IMR-90 (cell line): ENCODE measurements at regions not wholly inside any gene's neighbourhood (a gene's known extent, or its start where the extent isn't known, plus 50 kb on each side); places are given as distances from the start of the nearest gene placed in this dataset.

Experiments used
- ATAC-seq: fragments of 200-7000 bp; cut with Tn5 transposase; 2 replicates; pipeline ENCODE4 v1.9.1; 2020; ENCODE audit warnings: low read depth, mild to moderate bottlenecking, moderate library complexity
- BruUV-seq: library from RNA; stranded (reverse); fragments of 400-500 nt; replicated peaks from 2 replicates; lab custom pipeline; 2021; lab: Mats Ljungman, UMichigan
- CTCF ChIA-PET: fragments of 300-600 bp; formaldehyde crosslinking; extraction: SDS; loops from one replicate; lab custom pipeline; 2021; ENCODE audit warnings: antibody characterized with exemption; lab: Yijun Ruan, JAX
- POLR2A ChIA-PET: fragments of 300-600 bp; sonication (Branson Sonifier 250); formaldehyde crosslinking; loops from one replicate; lab custom pipeline; 2022; ENCODE audit warnings: antibody characterized with exemption; ENCODE audit not compliant: unreplicated experiment; lab: Charles Lee
- DNase-seq: peaks from one replicate; pipeline ENCODE4 v3.0.0; 2013
- H2AFZ ChIP-seq: replicated peaks from 2 replicates; pipeline ENCODE3; 2013; ENCODE audit warnings: low read length, mild to moderate bottlenecking; ENCODE audit not compliant: poor library complexity
- H2AK5ac ChIP-seq: 2 replicates; pipeline ENCODE4 v1.6.1; 2013; ENCODE audit warnings: low read depth, low read length, inconsistent platforms
- H2AK9ac ChIP-seq: replicated peaks from 2 replicates; pipeline ENCODE3; 2013; ENCODE audit warnings: mild to moderate bottlenecking, low read depth, low read length, moderate library complexity; ENCODE audit not compliant: poor library complexity
- H2BK120ac ChIP-seq: 2 replicates; pipeline ENCODE4 v1.6.1; 2013; ENCODE audit warnings: low read depth, low read length, inconsistent platforms
- H2BK15ac ChIP-seq: 3 replicates; pipeline ENCODE4 v1.6.1; 2013; ENCODE audit warnings: low read depth, low read length, inconsistent platforms
- H2BK20ac ChIP-seq: 2 replicates; pipeline ENCODE4 v1.6.1; 2013; ENCODE audit warnings: low read depth, mild to moderate bottlenecking, inconsistent platforms, low read length, moderate library complexity
- H2BK5ac ChIP-seq: 2 replicates; pipeline ENCODE4 v1.6.1; 2013; ENCODE audit warnings: mild to moderate bottlenecking, low read depth, low read length, inconsistent platforms; ENCODE audit not compliant: poor library complexity, severe bottlenecking
- H3K14ac ChIP-seq: replicated peaks from 2 replicates; pipeline ENCODE4 v1.6.1; 2013; ENCODE audit warnings: low read depth, low read length, inconsistent platforms
- H3K18ac ChIP-seq: 2 replicates; pipeline ENCODE4 v1.6.1; 2013; ENCODE audit warnings: low read depth, low read length, control low read depth
- H3K23ac ChIP-seq: 2 replicates; pipeline ENCODE4 v1.6.1; 2013; ENCODE audit warnings: low read depth, low read length, inconsistent platforms
- H3K27ac ChIP-seq: 2 replicates; pipeline ENCODE4 v1.5.1; 2013; ENCODE audit warnings: mild to moderate bottlenecking, control low read depth, low read length; ENCODE audit not compliant: insufficient read depth
- H3K27me3 ChIP-seq: 2 replicates; pipeline ENCODE4 v1.6.1; 2013; ENCODE audit warnings: low read length; ENCODE audit not compliant: control insufficient read depth, insufficient read depth
- H3K36me3 ChIP-seq: 2 replicates; pipeline ENCODE4 v1.6.1; 2013; ENCODE audit warnings: low read length, mixed read lengths; ENCODE audit not compliant: control insufficient read depth, insufficient read depth
- H3K4ac ChIP-seq: 2 replicates; pipeline ENCODE4 v1.6.1; 2013; ENCODE audit warnings: low read depth, low read length, inconsistent platforms
- H3K4me1 ChIP-seq: 2 replicates; pipeline ENCODE4 v1.6.1; 2013; ENCODE audit warnings: low read length, mixed read lengths; ENCODE audit not compliant: control insufficient read depth, insufficient read depth
- H3K4me2 ChIP-seq: 2 replicates; pipeline ENCODE4 v1.6.1; 2013; ENCODE audit warnings: low read depth, mild to moderate bottlenecking, control low read depth, low read length, moderate library complexity
- H3K4me3 ChIP-seq: 2 replicates; pipeline ENCODE4 v1.5.1; 2013; ENCODE audit warnings: low read depth, mild to moderate bottlenecking, control low read depth, low read length, moderate library complexity; ENCODE audit not compliant: insufficient read depth
- H3K56ac ChIP-seq: 2 replicates; pipeline ENCODE4 v1.6.1; 2013; ENCODE audit warnings: low read length, inconsistent platforms; ENCODE audit not compliant: insufficient read depth; ENCODE audit errors: extremely low read depth
- H3K79me1 ChIP-seq, 2 experiments: 2 replicates each; pipeline ENCODE4 v1.6.1; 2013; ENCODE audit warnings: low read length in 2 of 2, inconsistent platforms in 1 of 2, low read depth in 1 of 2
- H3K9ac ChIP-seq: 2 replicates; pipeline ENCODE4 v1.6.1; 2013; ENCODE audit warnings: low read depth, low read length, control low read depth
- H3K9me1 ChIP-seq: 2 replicates; pipeline ENCODE4 v1.6.1; 2013; ENCODE audit warnings: low read length, inconsistent platforms; ENCODE audit not compliant: insufficient read depth
- H3K9me3 ChIP-seq: 2 replicates; pipeline ENCODE4 v1.6.1; 2013; ENCODE audit warnings: low read length; ENCODE audit not compliant: control insufficient read depth, insufficient read depth
- H4K20me1 ChIP-seq: 2 replicates; pipeline ENCODE4 v1.6.1; 2013; ENCODE audit warnings: low read length, inconsistent platforms; ENCODE audit not compliant: insufficient read depth
- H4K5ac ChIP-seq: 2 replicates; pipeline ENCODE4 v1.6.1; 2013; ENCODE audit warnings: mild to moderate bottlenecking, low read depth, low read length, control low read depth
- H4K8ac ChIP-seq, 2 experiments: 2 replicates each; pipeline ENCODE4 v1.6.1; 2013; ENCODE audit warnings: low read depth in 2 of 2, low read length in 2 of 2, control low read depth in 1 of 2, inconsistent platforms in 1 of 2
- H4K91ac ChIP-seq: 2 replicates; pipeline ENCODE4 v1.6.1; 2013; ENCODE audit warnings: low read depth, low read length, inconsistent platforms; ENCODE audit not compliant: insufficient read depth
- BHLHE40 ChIP-seq: fragments of 150-350 bp; IDR thresholded peaks from 2 replicates; pipeline ENCODE4 v1.6.1; 2016; ENCODE audit warnings: mild to moderate bottlenecking, low read depth, low read length
- CEBPB ChIP-seq: IDR thresholded peaks from 2 replicates; pipeline ENCODE4 v1.6.1; 2012; ENCODE audit warnings: low read depth, low read length, improper control_type of control experiment
- CHD1 ChIP-seq: IDR thresholded peaks from 2 replicates; pipeline ENCODE4 v1.6.1; 2012; ENCODE audit warnings: low read depth, low read length, improper control_type of control experiment
- FOS ChIP-seq: fragments of 150-350 bp; IDR thresholded peaks from 2 replicates; pipeline ENCODE4 v1.6.1; 2016; ENCODE audit warnings: low read depth, low read length
- MAFK ChIP-seq: IDR thresholded peaks from 2 replicates; pipeline ENCODE4 v1.6.1; 2012; ENCODE audit warnings: low read depth, low read length, improper control_type of control experiment
- MAZ ChIP-seq: IDR thresholded peaks from 2 replicates; pipeline ENCODE4 v1.6.1; 2012; ENCODE audit warnings: low read depth, mild to moderate bottlenecking, low read length, improper control_type of control experiment, moderate library complexity, borderline replicate concordance
- MXI1 ChIP-seq: IDR thresholded peaks from 2 replicates; pipeline ENCODE4 v1.6.1; 2012; ENCODE audit warnings: low read depth, mild to moderate bottlenecking, low read length, moderate library complexity, borderline replicate concordance
- NFE2L2 ChIP-seq: fragments of 150-350 bp; IDR thresholded peaks from 2 replicates; pipeline ENCODE4 v1.6.1; 2016; ENCODE audit warnings: low read depth, mild to moderate bottlenecking, low read length
- POLR2A ChIP-seq: IDR thresholded peaks from 2 replicates; pipeline ENCODE4 v1.6.1; 2012; ENCODE audit warnings: mild to moderate bottlenecking, low read depth, low read length
- RAD21 ChIP-seq: IDR thresholded peaks from 2 replicates; pipeline ENCODE4 v1.6.1; 2012; ENCODE audit warnings: low read length, improper control_type of control experiment
- RCOR1 ChIP-seq: IDR thresholded peaks from 2 replicates; pipeline ENCODE4 v1.6.1; 2012; ENCODE audit warnings: mild to moderate bottlenecking, low read length, improper control_type of control experiment; ENCODE audit not compliant: insufficient replicate concordance
- RFX5 ChIP-seq: IDR thresholded peaks from 2 replicates; pipeline ENCODE4 v1.8.0; 2012; ENCODE audit warnings: low read depth, mild to moderate bottlenecking, low read length, moderate library complexity
- SMC3 ChIP-seq: fragments of 150-350 bp; IDR thresholded peaks from 2 replicates; pipeline ENCODE4 v1.6.1; 2016; ENCODE audit warnings: low read depth, mild to moderate bottlenecking, antibody characterized with exemption, low read length, moderate library complexity
- WGBS, 2 experiments: methylation state at CpG; one replicate each; pipeline versions ENCODE4 v1.1.5 to v1.1.7; 2013; ENCODE audit warnings: missing lambda C conversion rate in 2 of 2; ENCODE audit not compliant: insufficient read length in 1 of 2; ENCODE audit errors: extremely low coverage in 2 of 2; 5-methylcytosine and 5-hydroxymethylcytosine counted together
- dilution Hi-C: fragments of 300-500 bp; cut with HindIII; formaldehyde crosslinking; loops from one replicate; pipeline ENCODE4 v1.14.3; 2018; ENCODE audit warnings: low sequenced_read_pairs; ENCODE audit not compliant: unreplicated experiment
- in situ Hi-C: fragments of 300-500 bp; cut with MboI; formaldehyde crosslinking; loops from 3 replicates; pipeline ENCODE4 v1.14.3; 2019; ENCODE audit warnings: low sequenced_read_pairs, inconsistent platforms, mixed read lengths
- intact Hi-C: fragments of 100-400 bp; cut with micrococcal nuclease; formaldehyde crosslinking; loops from 2 replicates; pipeline ENCODE4 v1.10.0; 2022
- TF ChIP-seq, protein P1 (sequence below): fragments of 150-350 bp; IDR thresholded peaks from 2 replicates; pipeline ENCODE4 v1.6.1; 2017; ENCODE audit warnings: mild to moderate bottlenecking, antibody characterized with exemption, low read length, low read depth
- TF ChIP-seq, protein P2 (sequence below): fragments of 150-350 bp; IDR thresholded peaks from 2 replicates; pipeline ENCODE4 v1.6.1; 2016; ENCODE audit warnings: low read depth, mild to moderate bottlenecking, low read length, moderate library complexity, borderline replicate concordance
- TF ChIP-seq, protein P3 (sequence below): conservative IDR thresholded peaks from 2 replicates; pipeline ENCODE4 v1.5.1; 2012; ENCODE audit warnings: mild to moderate bottlenecking, low read depth, low read length, improper control_type of control experiment

DNA sequence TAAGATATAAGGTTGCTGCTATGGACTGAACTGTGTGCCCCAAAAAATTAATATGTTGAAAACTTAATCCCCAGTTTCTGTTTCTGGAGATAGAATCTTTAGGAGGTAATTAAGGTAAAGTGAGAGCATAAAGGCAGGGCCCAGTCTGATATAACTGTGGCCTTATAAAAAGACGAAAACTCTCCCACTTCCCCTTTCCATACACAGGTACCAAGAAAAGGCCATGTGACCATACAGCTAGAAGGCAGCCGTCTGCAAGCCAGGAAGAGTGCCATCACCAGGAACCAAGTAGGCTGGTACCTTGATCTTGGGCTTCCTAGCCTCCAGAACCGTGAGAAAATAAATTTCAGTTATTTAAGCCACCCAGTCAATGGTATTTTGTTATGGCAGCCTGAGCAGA, 550.3 kb downstream of the SMARCA1 start:
- dilution Hi-C loops: no loop called here
- H4K5ac ChIP-seq: no peak overlapping the region
- no peak overlapping the region for H4K91ac ChIP-seq
- H3K14ac ChIP-seq: no peak overlapping the region
- no peak overlapping the region for H2BK20ac ChIP-seq
- intact Hi-C loops: no loop called here
- no peak overlapping the region for H3K18ac ChIP-seq
- H2BK120ac ChIP-seq: no peak overlapping the region
- H3K27ac ChIP-seq: no peak overlapping the region
- H2AK9ac ChIP-seq: no peak overlapping the region
- ChIA-PET CTCF (no interaction called here), POLR2A (no interaction called here)
- H3K9me1 ChIP-seq: no peaks in the 10 kb centered on the region
- H4K8ac ChIP-seq: no peak overlapping the region
- in situ Hi-C loops: no loop called here
- H2AK5ac ChIP-seq: no peak overlapping the region
- H3K36me3 ChIP-seq: no peaks in the 10 kb centered on the region
- H3K9ac ChIP-seq: no peak overlapping the region
- no peaks in the 10 kb centered on the region for H3K79me1 ChIP-seq
- H3K4me1 ChIP-seq: no peaks in the 10 kb centered on the region
- BruUV-seq: no TSS peak
- no peak overlapping the region for H3K4ac ChIP-seq
- H3K4me3 ChIP-seq: no peak overlapping the region
- ATAC-seq (no peak), DNase-seq (no peak)
- no peak overlapping the region for H3K4me2 ChIP-seq
- no peak overlapping the region for H2BK15ac ChIP-seq
- no peak overlapping the region for H2AFZ ChIP-seq
- no peaks in the 10 kb centered on the region for H4K20me1 ChIP-seq
- TF ChIP-seq RFX5: no peak
- no peak for TF ChIP-seq RCOR1
- TF ChIP-seq MXI1: no peak
- TF ChIP-seq SMC3: no peak
- TF ChIP-seq CHD1: no peak
- no peak for TF ChIP-seq RAD21
- TF ChIP-seq BHLHE40: no peak
- TF ChIP-seq, protein P1, sequence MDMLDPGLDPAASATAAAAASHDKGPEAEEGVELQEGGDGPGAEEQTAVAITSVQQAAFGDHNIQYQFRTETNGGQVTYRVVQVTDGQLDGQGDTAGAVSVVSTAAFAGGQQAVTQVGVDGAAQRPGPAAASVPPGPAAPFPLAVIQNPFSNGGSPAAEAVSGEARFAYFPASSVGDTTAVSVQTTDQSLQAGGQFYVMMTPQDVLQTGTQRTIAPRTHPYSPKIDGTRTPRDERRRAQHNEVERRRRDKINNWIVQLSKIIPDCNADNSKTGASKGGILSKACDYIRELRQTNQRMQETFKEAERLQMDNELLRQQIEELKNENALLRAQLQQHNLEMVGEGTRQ: no peak
- TF ChIP-seq CEBPB: no peak
- no peak for TF ChIP-seq NFE2L2
- TF ChIP-seq, protein P2, sequence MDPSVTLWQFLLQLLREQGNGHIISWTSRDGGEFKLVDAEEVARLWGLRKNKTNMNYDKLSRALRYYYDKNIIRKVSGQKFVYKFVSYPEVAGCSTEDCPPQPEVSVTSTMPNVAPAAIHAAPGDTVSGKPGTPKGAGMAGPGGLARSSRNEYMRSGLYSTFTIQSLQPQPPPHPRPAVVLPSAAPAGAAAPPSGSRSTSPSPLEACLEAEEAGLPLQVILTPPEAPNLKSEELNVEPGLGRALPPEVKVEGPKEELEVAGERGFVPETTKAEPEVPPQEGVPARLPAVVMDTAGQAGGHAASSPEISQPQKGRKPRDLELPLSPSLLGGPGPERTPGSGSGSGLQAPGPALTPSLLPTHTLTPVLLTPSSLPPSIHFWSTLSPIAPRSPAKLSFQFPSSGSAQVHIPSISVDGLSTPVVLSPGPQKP: no peak
- no peak for TF ChIP-seq POLR2A
- TF ChIP-seq MAZ: no peak
- no peak for TF ChIP-seq FOS
- TF ChIP-seq, protein P3, sequence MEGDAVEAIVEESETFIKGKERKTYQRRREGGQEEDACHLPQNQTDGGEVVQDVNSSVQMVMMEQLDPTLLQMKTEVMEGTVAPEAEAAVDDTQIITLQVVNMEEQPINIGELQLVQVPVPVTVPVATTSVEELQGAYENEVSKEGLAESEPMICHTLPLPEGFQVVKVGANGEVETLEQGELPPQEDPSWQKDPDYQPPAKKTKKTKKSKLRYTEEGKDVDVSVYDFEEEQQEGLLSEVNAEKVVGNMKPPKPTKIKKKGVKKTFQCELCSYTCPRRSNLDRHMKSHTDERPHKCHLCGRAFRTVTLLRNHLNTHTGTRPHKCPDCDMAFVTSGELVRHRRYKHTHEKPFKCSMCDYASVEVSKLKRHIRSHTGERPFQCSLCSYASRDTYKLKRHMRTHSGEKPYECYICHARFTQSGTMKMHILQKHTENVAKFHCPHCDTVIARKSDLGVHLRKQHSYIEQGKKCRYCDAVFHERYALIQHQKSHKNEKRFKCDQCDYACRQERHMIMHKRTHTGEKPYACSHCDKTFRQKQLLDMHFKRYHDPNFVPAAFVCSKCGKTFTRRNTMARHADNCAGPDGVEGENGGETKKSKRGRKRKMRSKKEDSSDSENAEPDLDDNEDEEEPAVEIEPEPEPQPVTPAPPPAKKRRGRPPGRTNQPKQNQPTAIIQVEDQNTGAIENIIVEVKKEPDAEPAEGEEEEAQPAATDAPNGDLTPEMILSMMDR: no peak
- TF ChIP-seq MAFK: no peak
- no peaks in the 10 kb centered on the region; the same call in 1 of the 2 replicates for H3K9me3 ChIP-seq
- H3K56ac ChIP-seq: no peak overlapping the region
- no peaks in the 10 kb centered on the region for H3K27me3 ChIP-seq
- no peak overlapping the region for H3K23ac ChIP-seq
- no CpG with 5 or more reads among the region's 3 CpGs for WGBS, 2 experiments
- no peak overlapping the region for H2BK5ac ChIP-seq
